ENCODE measurements at regions not wholly inside any gene's neighbourhood (a gene's known extent, or its start where the extent isn't known, plus 50 kb on each side); places are given as distances from the start of the nearest gene placed in this dataset.

GRCh38 chr6:119587537-119587936, 238.0 kb upstream of the MAN1A1 start:
- TF ChIP-seq ZNF175 (tag by site-specific recombination; IDR thresholded peaks at IDR 0.05) (no peak), ZFP3 (tag by site-specific recombination; IDR thresholded peaks at IDR 0.05; ENCODE audit: low read depth) (no peak), PRDM2 (tag by site-specific recombination; IDR thresholded peaks at IDR 0.05; ENCODE audit: borderline replicate concordance) (no peak), ZNF350 (tag by site-specific recombination; IDR thresholded peaks at IDR 0.05) (no peak), PRDM10 (tag by site-specific recombination; IDR thresholded peaks at IDR 0.05) (no peak)
- Histone ChIP-seq H3K9me3 (ENCODE audit: control insufficient read depth, insufficient read depth, low read depth, low read length) (no peaks in the 10 kb centered on the region), H3K4me3 (ENCODE audit: low read depth, low read length) (no peak overlapping the region), H3K27ac (ENCODE audit: extremely low read depth, low read depth, low read length) (no peak overlapping the region), H3K36me3 (ENCODE audit: control insufficient read depth in 2 of 2, insufficient read depth in 1 of 2, low read length in 2 of 2) (no peaks in the 10 kb centered on the region), H3K4me1 (ENCODE audit: control insufficient read depth, insufficient read depth, low read length) (no peaks in the 10 kb centered on the region)
- ChIA-PET CTCF (interaction anchor here (0.6 to 1.7 kb wide), 2 partner anchors 16 to 108 kb away, joined by 3 to 4 read pairs; no protein-coding TSS in a partner anchor), POLR2A (no interaction called here)

- ChIA-PET CTCF (interaction anchor here (1.7 kb wide), 1 partner anchor 15 kb away, joined by 4 read pairs; no protein-coding TSS in a partner anchor), POLR2A (no interaction called here)
- Histone ChIP-seq H3K27ac (ENCODE audit: extremely low read depth, low read depth, low read length) (no peak overlapping the region), H3K9me3 (ENCODE audit: control insufficient read depth, insufficient read depth, low read depth, low read length) (no peaks in the 10 kb centered on the region), H3K4me3 (ENCODE audit: low read depth, low read length) (no peak overlapping the region), H3K4me1 (ENCODE audit: control insufficient read depth, insufficient read depth, low read length) (no peaks in the 10 kb centered on the region), H3K36me3 (ENCODE audit: control insufficient read depth in 2 of 2, insufficient read depth in 1 of 2, low read length in 2 of 2) (no peaks in the 10 kb centered on the region)
- TF ChIP-seq ZNF37A (tag by site-specific recombination; IDR thresholded peaks at IDR 0.05) (no peak), BCL11B (tag by site-specific recombination; IDR thresholded peaks at IDR 0.05; ENCODE audit: low read depth) (no peak), TRIM28 (IDR thresholded peaks at IDR 0.05; ENCODE audit: borderline replicate concordance, low read length) (no peak), MZF1 (tag by site-specific recombination; IDR thresholded peaks at IDR 0.05; ENCODE audit: borderline replicate concordance) (no peak), ZNF175 (tag by site-specific recombination; IDR thresholded peaks at IDR 0.05) (no peak), ZNF501 (tag by site-specific recombination; IDR thresholded peaks at IDR 0.05) (no peak), ZNF521 (tag by site-specific recombination; IDR thresholded peaks at IDR 0.05) (no peak), RBAK (tag by site-specific recombination; IDR thresholded peaks at IDR 0.05) (no peak), ZNF18 (tag by site-specific recombination; IDR thresholded peaks at IDR 0.05) (no peak), AEBP2 (tag by site-specific recombination; IDR thresholded peaks at IDR 0.05; ENCODE audit: borderline replicate concordance) (no peak), PRDM2 (tag by site-specific recombination; IDR thresholded peaks at IDR 0.05; ENCODE audit: borderline replicate concordance) (no peak)
Observed at GRCh38 chr6:119586250-119586882, 236.8 kb upstream of the MAN1A1 start.

Data from HEK293 (cell line).